T-cell (primary cell): ENCODE measurements at regions not wholly inside any gene's neighbourhood (a gene's known extent, or its start where the extent isn't known, plus 50 kb on each side); places are given as distances from the start of the nearest gene placed in this dataset.

Experiments
- ATAC-seq, 4 experiments: fragments of 200-7000 bp in 3 of 4; fragments of 150-1000 bp in 1 of 4; cut with Tn5 transposase; replicated peaks in 1 of 4; 1 replicate in 3 of 4; 2 replicates in 1 of 4; pipeline ENCODE4 v1.10.0; 2021; ENCODE audit warnings: moderate library complexity in 3 of 4, mild to moderate bottlenecking in 2 of 4, moderate number of reproducible peaks in 1 of 4
- CTCF ChIA-PET, 2 donors: fragments of 300-600 bp; sonication (Branson Sonifier 250); formaldehyde crosslinking; loops; one replicate each; lab custom pipeline; 2022; ENCODE audit warnings: antibody characterized with exemption in 2 of 2; lab: Charles Lee
- POLR2A ChIA-PET, 2 donors: fragments of 300-600 bp; sonication (Branson Sonifier 250); formaldehyde crosslinking; loops; one replicate each; lab custom pipeline; 2022; ENCODE audit warnings: antibody characterized with exemption in 2 of 2; lab: Charles Lee
- DNase-seq, 35 experiments: peaks; one replicate each; pipeline versions ENCODE4 v3.0.0 to v3.0.0-alpha.2; 2013 to 2023
- H3K27ac ChIP-seq: one replicate; pipeline ENCODE4 v1.5.1; 2013; ENCODE audit warnings: low read length
- H3K27me3 ChIP-seq, 2 experiments: replicated peaks in 1 of 2; 1 replicate in 1 of 2; 2 replicates in 1 of 2; pipeline versions ENCODE4 v1.6.1 to v1.7.0; 2013; ENCODE audit warnings: low read length in 1 of 2, mixed read lengths in 1 of 2; ENCODE audit not compliant: control insufficient read depth in 2 of 2, insufficient read depth in 2 of 2; ENCODE audit errors: extremely low read depth in 1 of 2
- H3K36me3 ChIP-seq, 2 donors: 1 replicate in 1 of 2; 2 replicates in 1 of 2; pipeline versions ENCODE4 v1.6.1 to v1.7.0; 2013; ENCODE audit warnings: low read length in 1 of 2; ENCODE audit not compliant: control insufficient read depth in 2 of 2, insufficient read depth in 1 of 2; ENCODE audit errors: extremely low read depth in 1 of 2
- H3K4me1 ChIP-seq, 2 experiments: 1 replicate in 1 of 2; 2 replicates in 1 of 2; pipeline versions ENCODE4 v1.6.1 to v1.7.0; 2013; ENCODE audit warnings: low read length in 2 of 2, mixed read lengths in 1 of 2; ENCODE audit not compliant: insufficient read depth in 2 of 2, control insufficient read depth in 1 of 2; ENCODE audit errors: extremely low read depth in 1 of 2
- H3K4me3 ChIP-seq, 2 donors: 1 replicate in 1 of 2; 2 replicates in 1 of 2; pipeline versions ENCODE4 v1.5.1 to v1.7.0; 2013; ENCODE audit warnings: mild to moderate bottlenecking in 2 of 2, low read length in 1 of 2, moderate library complexity in 1 of 2; ENCODE audit not compliant: control insufficient read depth in 1 of 2; ENCODE audit errors: extremely low read depth in 1 of 2
- H3K9me3 ChIP-seq: 2 replicates; pipeline ENCODE4 v1.7.0; 2013
- H3K27ac Mint-ChIP-seq, 2 donors: one replicate each; pipeline ENCODE4 v1.8.0; 2020 to 2021; ENCODE audit warnings: mild to moderate bottlenecking in 2 of 2, mixed read lengths in 2 of 2
- H3K27me3 Mint-ChIP-seq, 2 donors: one replicate each; pipeline ENCODE4 v1.8.0; 2021 to 2022; ENCODE audit warnings: mixed read lengths in 2 of 2
- H3K36me3 Mint-ChIP-seq: one replicate; pipeline ENCODE4 v1.8.0; 2021; ENCODE audit warnings: mixed read lengths
- H3K4me1 Mint-ChIP-seq, 3 donors: one replicate each; pipeline ENCODE4 v1.8.0; 2020 to 2022; ENCODE audit warnings: mixed read lengths in 3 of 3, mild to moderate bottlenecking in 1 of 3
- H3K4me3 Mint-ChIP-seq, 3 donors: one replicate each; pipeline ENCODE4 v1.8.0; 2020 to 2022; ENCODE audit warnings: mild to moderate bottlenecking in 3 of 3, mixed read lengths in 3 of 3, moderate library complexity in 3 of 3
- H3K9me3 Mint-ChIP-seq, 3 donors: one replicate each; pipeline ENCODE4 v1.8.0; 2020 to 2022; ENCODE audit warnings: mixed read lengths in 3 of 3
- WGBS: methylation state at CpG from one replicate; pipeline ENCODE4 v1.1.5; 2013; ENCODE audit warnings: missing lambda C conversion rate; ENCODE audit not compliant: insufficient coverage; 5-methylcytosine and 5-hydroxymethylcytosine counted together

DNA sequence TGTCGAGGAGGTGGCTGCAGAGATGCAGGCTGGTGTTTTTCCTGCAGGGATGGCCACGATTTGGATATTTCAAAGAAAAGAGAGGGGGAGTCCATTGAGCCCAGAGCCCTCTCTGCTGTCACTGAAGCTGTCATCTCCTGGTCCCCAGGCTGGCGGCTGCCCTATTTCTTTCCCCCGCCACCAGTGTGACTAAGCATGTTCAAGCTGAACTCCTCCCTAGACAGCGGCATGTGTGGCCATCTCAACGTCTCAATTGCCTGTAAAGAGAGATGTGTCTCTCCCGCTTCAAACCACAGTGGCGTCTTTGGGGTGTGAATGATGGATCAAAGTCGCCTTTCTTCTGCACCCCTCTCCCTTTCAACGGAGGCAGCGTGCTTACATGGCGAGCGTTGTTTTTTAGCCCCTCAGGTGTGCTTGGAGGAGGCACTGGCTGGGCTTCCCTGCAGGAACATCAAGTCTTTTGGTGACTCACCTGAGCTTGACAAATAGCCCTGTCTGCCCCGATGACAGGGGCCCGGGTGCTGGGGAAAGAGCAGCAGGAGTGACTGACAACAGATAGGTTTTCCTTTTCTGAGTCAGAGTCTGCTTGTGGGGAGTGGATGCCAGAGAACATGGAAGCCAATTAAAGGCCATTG is 346.4 kb upstream of the AJAP1 start:
- 68% methylated on average over 8 of the region's 15 CpGs for WGBS
- no peak for DNase-seq
- H3K36me3 Mint-ChIP-seq = no peaks in the 10 kb centered on the region
- POLR2A ChIA-PET = no interaction called here
- no peak overlapping the region for H3K27ac Mint-ChIP-seq
- H3K9me3 Mint-ChIP-seq = peaks cover 0 to 1% (median 1%) of the 10 kb centered on the region in 3 donors
- no peak for ATAC-seq
- CTCF ChIA-PET = no interaction called here
- H3K27me3 Mint-ChIP-seq = peaks cover 0 to 3% of the 10 kb centered on the region in 2 donors
- Histone ChIP-seq H3K27me3 (peaks cover 0 to 29% of the 10 kb centered on the region in 2 experiments), H3K27ac (no peak overlapping the region), H3K4me3 (no peak overlapping the region), H3K36me3 (no peaks in the 10 kb centered on the region), H3K4me1 (no peaks in the 10 kb centered on the region), H3K9me3 (no peaks in the 10 kb centered on the region)
- no peaks in the 10 kb centered on the region for H3K4me1 Mint-ChIP-seq
- no peak overlapping the region for H3K4me3 Mint-ChIP-seq

GRCh38 chr1:4308806-4309205 is 345.6 kb upstream of the AJAP1 start:
- Mint-ChIP-seq H3K27ac (no peak overlapping the region), H3K4me1 (no peaks in the 10 kb centered on the region), H3K36me3 (no peaks in the 10 kb centered on the region), H3K9me3 (peaks cover 0 to 8% (median 5%) of the 10 kb centered on the region in 3 donors), H3K4me3 (no peak overlapping the region), H3K27me3 (peaks cover 3 to 4% of the 10 kb centered on the region in 2 donors)
- ChIA-PET CTCF (no interaction called here), POLR2A (no interaction called here)
- WGBS = 61% methylated on average over 3 of the region's 9 CpGs
- no peaks in the 10 kb centered on the region for H3K4me1 ChIP-seq
- H3K36me3 ChIP-seq = no peaks in the 10 kb centered on the region
- H3K27ac ChIP-seq = no peak overlapping the region
- H3K4me3 ChIP-seq = no peak overlapping the region
- DNase-seq (no peak), ATAC-seq (no peak)
- H3K27me3 ChIP-seq = peaks cover 0 to 29% of the 10 kb centered on the region in 2 experiments
- no peaks in the 10 kb centered on the region for H3K9me3 ChIP-seq

DNA sequence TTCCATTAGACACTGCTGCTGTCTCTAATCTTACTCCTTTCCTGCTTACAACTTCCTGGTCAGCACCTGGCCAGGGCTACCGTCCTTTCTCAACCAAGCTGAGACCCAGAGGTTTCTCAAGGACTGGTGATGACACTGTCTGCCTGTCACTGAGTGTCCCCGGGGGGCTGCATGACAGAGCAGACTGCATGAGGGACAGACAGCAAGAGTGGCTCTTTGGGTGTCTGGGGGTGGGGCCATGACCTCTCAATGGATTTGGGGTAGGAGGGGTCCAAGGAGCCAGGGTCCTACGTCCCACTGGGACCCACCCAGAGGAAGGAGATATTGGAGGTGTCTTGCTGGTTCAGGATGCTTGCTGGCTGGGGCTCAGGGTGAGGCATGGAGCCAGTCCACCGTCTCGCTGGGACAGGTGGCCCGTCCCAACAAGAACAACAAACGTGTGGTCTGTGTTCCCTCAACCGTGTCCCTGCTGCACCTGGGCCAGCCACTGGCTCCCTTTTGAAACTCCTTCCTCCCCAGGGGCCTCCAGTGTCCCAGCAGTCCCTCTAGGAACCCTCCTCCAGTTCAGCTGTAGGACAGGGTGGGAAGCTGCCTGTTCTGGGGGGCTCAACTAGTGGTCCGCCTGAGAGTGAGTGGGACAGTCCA is 344.6 kb upstream of the AJAP1 start:
- Mint-ChIP-seq H3K27me3 (peaks cover 2 to 4% of the 10 kb centered on the region in 2 donors), H3K4me1 (no peaks in the 10 kb centered on the region), H3K9me3 (peaks cover 4 to 13% (median 12%) of the 10 kb centered on the region in 3 donors), H3K27ac (no peak overlapping the region), H3K36me3 (no peaks in the 10 kb centered on the region), H3K4me3 (no peak overlapping the region)
- CTCF ChIA-PET = no interaction called here
- DNase-seq = no peak
- WGBS = 70% methylated on average over 3 of the region's 9 CpGs
- POLR2A ChIA-PET = no interaction called here
- peaks cover 0 to 27% of the 10 kb centered on the region in 2 experiments for H3K27me3 ChIP-seq
- no peaks in the 10 kb centered on the region for H3K36me3 ChIP-seq
- no peaks in the 10 kb centered on the region for H3K9me3 ChIP-seq
- no peaks in the 10 kb centered on the region for H3K4me1 ChIP-seq
- ATAC-seq = no peak
- no peak overlapping the region for H3K27ac ChIP-seq
- H3K4me3 ChIP-seq = no peak overlapping the region

- no peak overlapping the region for H3K4me3 ChIP-seq
- Mint-ChIP-seq H3K9me3 (peaks cover 8 to 17% (median 14%) of the 10 kb centered on the region in 3 donors), H3K4me3 (no peak overlapping the region), H3K4me1 (no peaks in the 10 kb centered on the region), H3K27ac (no peak overlapping the region), H3K27me3 (peaks cover 0 to 4% of the 10 kb centered on the region in 2 donors), H3K36me3 (no peaks in the 10 kb centered on the region)
- ChIA-PET CTCF (no interaction called here), POLR2A (no interaction called here)
- no peak for DNase-seq
- ATAC-seq = no peak
- H3K27ac ChIP-seq = no peak overlapping the region
- 100% methylated on average over 2 of the region's 9 CpGs for WGBS
- no peaks in the 10 kb centered on the region for H3K4me1 ChIP-seq
- H3K27me3 ChIP-seq = peaks cover 0 to 21% of the 10 kb centered on the region in 2 experiments
- no peaks in the 10 kb centered on the region for H3K9me3 ChIP-seq
- no peaks in the 10 kb centered on the region for H3K36me3 ChIP-seq
Measured at GRCh38 chr1:4310396-4310923, 343.9 kb upstream of the AJAP1 start.

GRCh38 chr1:4312024-4312423 is 342.4 kb upstream of the AJAP1 start:
- no peak overlapping the region for H3K4me3 ChIP-seq
- Mint-ChIP-seq H3K27ac (no peak overlapping the region), H3K4me3 (no peak overlapping the region), H3K27me3 (peaks cover 0 to 9% of the 10 kb centered on the region in 2 donors), H3K4me1 (no peaks in the 10 kb centered on the region), H3K36me3 (no peaks in the 10 kb centered on the region), H3K9me3 (peaks cover 12 to 22% (median 14%) of the 10 kb centered on the region in 3 donors)
- no peaks in the 10 kb centered on the region for H3K36me3 ChIP-seq
- H3K27ac ChIP-seq = no peak overlapping the region
- ChIA-PET POLR2A (no interaction called here), CTCF (no interaction called here)
- no CpG with 5 or more reads among the region's 6 CpGs for WGBS
- no peaks in the 10 kb centered on the region for H3K4me1 ChIP-seq
- ATAC-seq (no peak), DNase-seq (no peak)
- no peaks in the 10 kb centered on the region for H3K9me3 ChIP-seq
- peaks cover 0 to 19% of the 10 kb centered on the region in 2 experiments for H3K27me3 ChIP-seq

- Histone ChIP-seq H3K27me3 (peaks cover 0 to 14% of the 10 kb centered on the region in 2 experiments), H3K27ac (no peak overlapping the region), H3K36me3 (no peaks in the 10 kb centered on the region), H3K4me3 (no peak overlapping the region), H3K4me1 (no peaks in the 10 kb centered on the region), H3K9me3 (no peaks in the 10 kb centered on the region)
- Mint-ChIP-seq H3K36me3 (no peaks in the 10 kb centered on the region), H3K27me3 (peaks cover 5 to 12% of the 10 kb centered on the region in 2 donors), H3K4me3 (no peak overlapping the region), H3K9me3 (peaks cover 12 to 22% (median 14%) of the 10 kb centered on the region in 3 donors), H3K27ac (no peak overlapping the region), H3K4me1 (no peaks in the 10 kb centered on the region)
- POLR2A ChIA-PET = no interaction called here
- CTCF ChIA-PET = no interaction called here
- no CpG with 5 or more reads among the region's 4 CpGs for WGBS
- DNase-seq (no peak), ATAC-seq (no peak)
Measured at GRCh38 chr1:4315202-4315601, 339.2 kb upstream of the AJAP1 start.
